GM21529 (cell line): ENCODE measurements at regions not wholly inside any gene's neighbourhood (a gene's known extent, or its start where the extent isn't known, plus 50 kb on each side); places are given as distances from the start of the nearest gene placed in this dataset.

Source experiments
- ATAC-seq: cut with Tn5 transposase; IDR thresholded peaks from one replicate; pipeline ENCODE4 v1.9.1; 2021; ENCODE audit not compliant: unreplicated experiment

DNA sequence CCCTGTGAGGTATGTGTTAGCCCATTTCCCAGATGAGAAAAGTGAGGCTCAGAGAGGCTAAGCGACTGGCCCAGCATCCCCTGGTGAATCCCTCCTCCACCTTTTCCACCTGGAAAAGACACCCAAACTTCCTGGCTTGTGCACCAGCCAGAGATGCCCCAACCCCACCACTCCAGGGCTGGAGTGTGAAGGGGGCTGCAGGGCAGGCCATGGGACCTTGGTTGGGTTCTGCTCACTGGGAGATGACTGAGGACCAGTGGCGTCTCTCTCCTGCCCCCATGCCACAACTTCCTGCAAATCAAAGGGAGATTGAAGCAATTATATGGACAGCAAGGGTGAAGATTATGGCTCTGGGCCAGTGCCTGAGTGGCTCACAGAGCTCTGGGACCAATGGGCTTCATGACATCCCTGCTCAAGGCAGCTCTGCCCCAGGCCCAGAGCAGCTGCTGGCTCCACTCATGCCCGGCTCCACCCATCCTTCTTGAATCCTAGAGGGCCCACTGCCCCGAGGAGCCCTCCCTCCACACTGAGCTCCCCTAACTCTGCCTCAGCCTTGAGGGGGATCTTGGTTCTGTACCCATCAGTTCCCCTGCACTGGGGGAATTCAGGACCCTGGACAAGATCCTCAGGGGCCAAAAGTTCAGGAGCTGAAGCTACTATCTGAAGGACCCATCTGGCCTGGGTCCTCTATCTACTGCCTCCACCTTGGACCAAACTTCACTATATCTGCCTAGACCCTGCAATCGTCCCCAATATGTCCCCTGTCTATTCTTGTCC is 416.9 kb downstream of the PTPRU start:
- no peak for ATAC-seq

- ATAC-seq: no peak
Measured at GRCh38 chr1:29651684-29652665, 415.7 kb downstream of the PTPRU start.

GRCh38 chr1:29651246-29651645 is 414.9 kb downstream of the PTPRU start:
- no peak for ATAC-seq

- ATAC-seq: no peak
Measured at GRCh38 chr1:29650476-29650875, 414.2 kb downstream of the PTPRU start.

DNA sequence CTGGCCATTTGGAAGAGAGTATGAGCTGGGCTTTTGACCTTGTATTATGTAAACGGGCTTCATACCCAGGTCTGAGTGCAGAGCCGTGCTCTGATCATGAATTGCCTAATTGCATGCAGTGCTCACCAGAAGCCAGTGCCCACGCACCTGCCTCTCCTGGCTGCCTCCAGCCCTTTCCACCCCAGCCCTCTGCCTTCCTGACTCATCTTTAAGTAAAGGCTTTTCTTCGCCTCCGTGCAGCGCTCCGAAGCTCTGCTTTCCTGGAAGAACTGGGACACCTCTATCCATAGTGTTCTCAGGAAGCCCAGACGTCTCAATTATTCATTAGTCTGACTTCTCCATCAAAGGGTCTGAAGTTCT is 413.7 kb downstream of the PTPRU start:
- no peak for ATAC-seq

- ATAC-seq: no peak
Measured at GRCh38 chr1:29649189-29650040, 413.1 kb downstream of the PTPRU start.

GRCh38 chr1:29648798-29649188 is 412.5 kb downstream of the PTPRU start:
- no peak for ATAC-seq

DNA sequence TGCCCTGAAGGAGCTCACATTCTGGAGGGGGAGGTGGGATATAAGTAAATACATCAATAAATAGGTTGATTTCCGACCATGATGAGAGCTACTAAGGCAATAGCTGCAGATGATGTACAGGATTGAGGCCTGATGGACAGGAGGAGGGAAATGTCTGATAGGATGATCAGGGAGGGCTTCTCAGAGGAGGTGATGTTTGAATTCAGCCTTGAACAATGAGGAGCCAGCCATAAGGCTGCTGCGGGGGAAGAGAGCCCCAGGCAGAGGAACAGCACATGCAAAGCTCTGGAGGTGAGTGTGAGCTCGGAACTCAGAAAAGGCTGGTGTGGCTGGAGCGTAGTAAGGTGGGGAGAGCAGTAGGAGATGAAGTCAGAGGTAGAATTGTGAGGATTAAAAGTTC is 411.7 kb downstream of the PTPRU start:
- no peak for ATAC-seq

- ATAC-seq: no peak
Measured at GRCh38 chr1:29647581-29647980, 411.3 kb downstream of the PTPRU start.

DNA sequence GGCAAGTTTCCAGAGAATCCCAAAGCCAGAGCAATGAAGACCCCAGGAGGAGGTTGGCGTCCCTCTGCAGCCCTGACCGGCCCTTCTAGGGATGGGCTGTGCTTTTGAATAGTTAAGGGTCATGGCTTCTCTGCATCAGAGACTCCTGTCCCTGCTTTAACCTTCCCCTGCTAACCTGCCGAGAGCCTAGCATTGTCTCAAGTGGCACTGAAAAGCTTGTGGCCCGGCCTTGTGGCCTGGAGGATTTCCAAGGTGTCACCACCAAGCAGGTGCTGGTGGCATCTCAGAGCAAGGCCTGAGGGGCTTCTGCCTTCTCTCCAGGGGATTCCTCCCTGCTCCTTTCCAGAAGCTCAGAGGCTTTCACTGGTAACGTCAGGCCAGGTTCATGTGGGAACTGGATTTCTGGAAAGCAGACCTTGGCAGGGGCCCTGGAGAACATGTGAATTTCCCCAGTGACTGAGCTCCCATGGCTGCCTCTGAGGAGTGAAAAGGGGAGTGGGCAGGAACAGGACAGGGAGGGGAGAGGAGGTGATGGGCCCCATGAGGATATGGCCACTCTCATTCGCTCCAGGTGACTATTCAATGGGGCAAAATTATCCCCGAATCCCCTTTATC is 409.9 kb downstream of the PTPRU start:
- ATAC-seq: no peak

- ATAC-seq: no peak
Measured at GRCh38 chr1:29645586-29645985, 409.3 kb downstream of the PTPRU start.

DNA sequence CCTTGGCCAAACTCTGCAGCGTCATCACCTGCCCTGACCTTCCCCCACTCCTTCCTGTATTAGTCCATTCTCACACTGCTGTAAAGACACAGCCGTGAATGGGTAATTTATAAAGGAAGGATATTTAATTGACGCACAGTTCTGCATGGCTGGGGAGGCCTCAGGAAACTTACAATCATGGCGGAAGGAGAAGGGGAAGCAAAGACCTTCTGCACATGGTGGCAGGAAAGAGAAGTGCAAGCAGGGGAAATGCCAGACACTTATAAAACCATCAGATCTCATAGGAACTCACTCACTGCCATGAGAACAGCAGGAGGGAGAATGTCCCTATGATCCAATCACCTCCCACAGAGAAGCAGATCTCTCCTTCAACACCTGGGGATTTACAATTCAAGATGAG is 408.5 kb downstream of the PTPRU start:
- no peak for ATAC-seq

DNA sequence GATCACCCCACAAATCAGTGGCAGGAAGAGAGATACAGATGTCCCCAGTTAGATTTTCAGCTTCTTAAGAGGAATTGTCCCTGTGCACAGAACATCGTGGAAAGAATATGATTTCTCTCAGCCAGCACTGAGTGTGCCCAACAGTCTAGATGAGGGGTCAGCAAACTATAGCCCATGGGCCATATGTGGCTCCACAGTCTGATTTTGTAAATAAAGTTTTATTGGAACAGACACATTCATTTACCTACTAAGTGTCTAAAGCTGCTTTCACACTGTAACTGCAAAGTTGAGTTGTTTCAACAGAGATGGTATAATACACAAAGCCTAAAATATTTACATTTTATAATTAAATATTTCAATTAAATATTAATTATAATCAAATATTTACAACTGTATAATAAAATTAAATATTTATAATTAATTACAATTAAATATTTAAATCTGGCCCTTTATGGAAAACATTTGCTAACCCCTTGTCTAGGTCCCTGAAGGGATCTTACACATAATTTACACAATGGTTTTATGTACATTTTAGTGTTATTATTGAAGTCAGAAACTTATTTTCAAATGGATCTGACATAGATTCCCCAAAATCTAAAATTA is 407.6 kb downstream of the PTPRU start:
- ATAC-seq: no peak

DNA sequence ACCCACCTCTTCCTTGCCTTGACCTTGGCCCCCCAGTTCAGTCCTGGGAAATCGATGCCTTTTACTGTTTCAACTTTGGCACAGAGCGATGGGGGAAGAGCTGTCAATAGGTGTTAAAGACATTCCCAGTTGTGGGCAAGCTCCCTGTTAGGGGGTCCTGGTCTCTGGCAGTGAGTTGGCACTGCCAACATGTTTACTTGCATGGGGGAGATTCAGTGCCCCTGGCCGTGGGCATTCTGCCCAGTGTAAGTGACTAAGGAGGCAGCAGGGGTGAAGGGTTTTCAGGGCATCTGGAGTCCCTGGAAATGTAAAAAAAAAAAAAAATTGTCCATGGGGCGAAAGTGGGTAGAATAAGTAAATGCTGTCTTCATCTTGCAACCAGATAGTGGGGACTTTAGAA is 407.0 kb downstream of the PTPRU start:
- ATAC-seq: no peak

- ATAC-seq: no peak
Measured at GRCh38 chr1:29642519-29642918, 406.2 kb downstream of the PTPRU start.

GRCh38 chr1:29641921-29642320 is 405.6 kb downstream of the PTPRU start:
- no peak for ATAC-seq

DNA sequence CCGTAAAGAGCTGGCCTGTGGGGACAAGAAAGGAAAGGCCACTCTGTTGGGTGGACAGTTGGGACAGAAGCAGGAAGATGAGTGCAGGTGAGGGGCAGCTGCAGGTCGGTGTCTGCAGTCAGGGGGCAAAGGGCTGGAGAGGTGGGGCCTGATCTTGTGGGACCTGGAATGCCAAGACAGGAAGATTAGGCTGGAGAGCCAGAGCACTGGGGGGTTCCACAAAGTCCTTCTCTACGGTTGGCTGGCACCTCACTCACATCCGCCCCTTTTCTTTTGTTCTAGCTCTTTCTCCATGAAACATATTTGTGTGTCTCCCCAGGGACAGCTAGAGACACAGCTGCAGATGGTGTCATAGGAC is 404.1 kb downstream of the PTPRU start:
- no peak for ATAC-seq

- no peak for ATAC-seq
Measured at GRCh38 chr1:29639741-29640427, 403.6 kb downstream of the PTPRU start.

- ATAC-seq: no peak
Measured at GRCh38 chr1:29639156-29639736, 402.9 kb downstream of the PTPRU start.

DNA sequence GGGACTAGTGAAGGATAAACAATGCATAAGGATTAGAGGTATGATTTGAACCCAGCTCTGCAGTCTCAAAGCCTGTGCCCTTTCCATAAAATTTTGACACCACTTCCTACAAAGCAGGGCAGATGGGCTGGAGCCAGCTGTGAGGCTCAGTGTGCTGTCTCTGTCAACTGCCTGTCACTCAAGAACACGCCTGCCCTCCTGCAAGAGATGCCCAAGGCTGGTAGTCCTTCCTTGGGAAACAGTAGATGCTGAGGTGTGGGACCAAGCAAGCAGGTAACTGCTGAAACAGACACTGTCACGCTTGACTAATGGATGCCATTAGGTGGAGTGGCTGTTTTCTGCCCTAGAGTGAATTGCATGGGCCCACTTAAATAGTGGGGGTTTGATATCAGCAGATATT is 402.0 kb downstream of the PTPRU start:
- no peak for ATAC-seq
